ENCODE measurements at regions not wholly inside any gene's neighbourhood (a gene's known extent, or its start where the extent isn't known, plus 50 kb on each side); places are given as distances from the start of the nearest gene placed in this dataset.

GRCh38 chr12:89873745-89874144 lies 165.1 kb upstream of the ATP2B1 start:
- no peak for TF ChIP-seq EZH2 (IDR thresholded peaks at IDR 0.05; ENCODE audit: borderline replicate concordance, insufficient read depth, low read length, poor library complexity, severe bottlenecking)
- no peak for TF ChIP-seq CTCF (IDR thresholded peaks at IDR 0.05; ENCODE audit: poor library complexity, severe bottlenecking)
- no peak for TF ChIP-seq EP300 (conservative IDR thresholded peaks at IDR 0.05; ENCODE audit: poor library complexity, severe bottlenecking)
- TF ChIP-seq RAD21 (conservative IDR thresholded peaks at IDR 0.05) = no peak
- TF ChIP-seq POLR2AphosphoS5 (IDR thresholded peaks at IDR 0.05) = no peak

All from neural cell (in vitro differentiated cells).